K562 (cell line): ENCODE measurements at regions not wholly inside any gene's neighbourhood (a gene's known extent, or its start where the extent isn't known, plus 50 kb on each side); places are given as distances from the start of the nearest gene placed in this dataset.

Source experiments
- NR2F6 ChIP-seq: fragments of 450-650 bp; formaldehyde crosslinking; IDR thresholded peaks from 2 replicates; pipeline ENCODE4 v1.4.0; 2020; ENCODE audit warnings: mild to moderate bottlenecking
- PRMT5 ChIP-seq: sonication (generic); formaldehyde crosslinking; IDR thresholded peaks from 2 replicates; pipeline ENCODE4 v1.5.0; 2020; ENCODE audit warnings: missing genetic modification reagents
- THRAP3 ChIP-seq: fragments of 450-650 bp; IDR thresholded peaks from 2 replicates; pipeline ENCODE4 v1.6.1; 2016; ENCODE audit warnings: mild to moderate bottlenecking, inconsistent platforms, borderline replicate concordance
- TF ChIP-seq, protein P1 (sequence below): fragments of 200-600 bp; sonication (generic); IDR thresholded peaks from one replicate; pipeline ENCODE4 v1.6.1; 2012; ENCODE audit warnings: mild to moderate bottlenecking, low read depth, low read length, inconsistent platforms
- TF ChIP-seq, protein P2 (sequence below): fragments of 450-650 bp; conservative IDR thresholded peaks from 2 replicates; pipeline ENCODE4 v1.6.1; 2016; ENCODE audit warnings: missing genetic modification characterization, low read depth, mild to moderate bottlenecking, control low read depth, missing compliant biosample characterization
- TF ChIP-seq, protein P3 (sequence below): sonication (generic); formaldehyde crosslinking; IDR thresholded peaks from 2 replicates; pipeline ENCODE4 v1.8.1; 2023; ENCODE audit warnings: missing genetic modification reagents, mild to moderate bottlenecking, borderline replicate concordance

DNA sequence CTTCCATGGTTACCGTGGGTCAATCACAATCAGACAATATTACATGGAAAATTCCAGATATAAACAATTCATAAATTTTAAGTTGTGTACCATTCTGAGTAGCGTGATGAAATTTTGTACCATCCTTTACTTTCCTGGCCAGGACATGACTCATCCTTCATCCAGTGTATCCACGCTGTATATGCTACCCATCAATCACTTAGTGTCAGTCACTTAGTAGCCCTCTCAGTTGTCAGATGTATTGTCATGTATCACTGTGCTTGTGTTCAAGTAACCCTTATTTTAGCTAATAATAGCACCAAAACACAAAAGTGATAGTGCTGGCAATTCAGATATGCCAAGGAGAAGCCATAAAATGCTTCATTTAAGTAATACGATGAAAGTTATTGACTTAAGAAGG, 282.6 kb downstream of the CPS1 start (continued):
- TF ChIP-seq, protein P1, sequence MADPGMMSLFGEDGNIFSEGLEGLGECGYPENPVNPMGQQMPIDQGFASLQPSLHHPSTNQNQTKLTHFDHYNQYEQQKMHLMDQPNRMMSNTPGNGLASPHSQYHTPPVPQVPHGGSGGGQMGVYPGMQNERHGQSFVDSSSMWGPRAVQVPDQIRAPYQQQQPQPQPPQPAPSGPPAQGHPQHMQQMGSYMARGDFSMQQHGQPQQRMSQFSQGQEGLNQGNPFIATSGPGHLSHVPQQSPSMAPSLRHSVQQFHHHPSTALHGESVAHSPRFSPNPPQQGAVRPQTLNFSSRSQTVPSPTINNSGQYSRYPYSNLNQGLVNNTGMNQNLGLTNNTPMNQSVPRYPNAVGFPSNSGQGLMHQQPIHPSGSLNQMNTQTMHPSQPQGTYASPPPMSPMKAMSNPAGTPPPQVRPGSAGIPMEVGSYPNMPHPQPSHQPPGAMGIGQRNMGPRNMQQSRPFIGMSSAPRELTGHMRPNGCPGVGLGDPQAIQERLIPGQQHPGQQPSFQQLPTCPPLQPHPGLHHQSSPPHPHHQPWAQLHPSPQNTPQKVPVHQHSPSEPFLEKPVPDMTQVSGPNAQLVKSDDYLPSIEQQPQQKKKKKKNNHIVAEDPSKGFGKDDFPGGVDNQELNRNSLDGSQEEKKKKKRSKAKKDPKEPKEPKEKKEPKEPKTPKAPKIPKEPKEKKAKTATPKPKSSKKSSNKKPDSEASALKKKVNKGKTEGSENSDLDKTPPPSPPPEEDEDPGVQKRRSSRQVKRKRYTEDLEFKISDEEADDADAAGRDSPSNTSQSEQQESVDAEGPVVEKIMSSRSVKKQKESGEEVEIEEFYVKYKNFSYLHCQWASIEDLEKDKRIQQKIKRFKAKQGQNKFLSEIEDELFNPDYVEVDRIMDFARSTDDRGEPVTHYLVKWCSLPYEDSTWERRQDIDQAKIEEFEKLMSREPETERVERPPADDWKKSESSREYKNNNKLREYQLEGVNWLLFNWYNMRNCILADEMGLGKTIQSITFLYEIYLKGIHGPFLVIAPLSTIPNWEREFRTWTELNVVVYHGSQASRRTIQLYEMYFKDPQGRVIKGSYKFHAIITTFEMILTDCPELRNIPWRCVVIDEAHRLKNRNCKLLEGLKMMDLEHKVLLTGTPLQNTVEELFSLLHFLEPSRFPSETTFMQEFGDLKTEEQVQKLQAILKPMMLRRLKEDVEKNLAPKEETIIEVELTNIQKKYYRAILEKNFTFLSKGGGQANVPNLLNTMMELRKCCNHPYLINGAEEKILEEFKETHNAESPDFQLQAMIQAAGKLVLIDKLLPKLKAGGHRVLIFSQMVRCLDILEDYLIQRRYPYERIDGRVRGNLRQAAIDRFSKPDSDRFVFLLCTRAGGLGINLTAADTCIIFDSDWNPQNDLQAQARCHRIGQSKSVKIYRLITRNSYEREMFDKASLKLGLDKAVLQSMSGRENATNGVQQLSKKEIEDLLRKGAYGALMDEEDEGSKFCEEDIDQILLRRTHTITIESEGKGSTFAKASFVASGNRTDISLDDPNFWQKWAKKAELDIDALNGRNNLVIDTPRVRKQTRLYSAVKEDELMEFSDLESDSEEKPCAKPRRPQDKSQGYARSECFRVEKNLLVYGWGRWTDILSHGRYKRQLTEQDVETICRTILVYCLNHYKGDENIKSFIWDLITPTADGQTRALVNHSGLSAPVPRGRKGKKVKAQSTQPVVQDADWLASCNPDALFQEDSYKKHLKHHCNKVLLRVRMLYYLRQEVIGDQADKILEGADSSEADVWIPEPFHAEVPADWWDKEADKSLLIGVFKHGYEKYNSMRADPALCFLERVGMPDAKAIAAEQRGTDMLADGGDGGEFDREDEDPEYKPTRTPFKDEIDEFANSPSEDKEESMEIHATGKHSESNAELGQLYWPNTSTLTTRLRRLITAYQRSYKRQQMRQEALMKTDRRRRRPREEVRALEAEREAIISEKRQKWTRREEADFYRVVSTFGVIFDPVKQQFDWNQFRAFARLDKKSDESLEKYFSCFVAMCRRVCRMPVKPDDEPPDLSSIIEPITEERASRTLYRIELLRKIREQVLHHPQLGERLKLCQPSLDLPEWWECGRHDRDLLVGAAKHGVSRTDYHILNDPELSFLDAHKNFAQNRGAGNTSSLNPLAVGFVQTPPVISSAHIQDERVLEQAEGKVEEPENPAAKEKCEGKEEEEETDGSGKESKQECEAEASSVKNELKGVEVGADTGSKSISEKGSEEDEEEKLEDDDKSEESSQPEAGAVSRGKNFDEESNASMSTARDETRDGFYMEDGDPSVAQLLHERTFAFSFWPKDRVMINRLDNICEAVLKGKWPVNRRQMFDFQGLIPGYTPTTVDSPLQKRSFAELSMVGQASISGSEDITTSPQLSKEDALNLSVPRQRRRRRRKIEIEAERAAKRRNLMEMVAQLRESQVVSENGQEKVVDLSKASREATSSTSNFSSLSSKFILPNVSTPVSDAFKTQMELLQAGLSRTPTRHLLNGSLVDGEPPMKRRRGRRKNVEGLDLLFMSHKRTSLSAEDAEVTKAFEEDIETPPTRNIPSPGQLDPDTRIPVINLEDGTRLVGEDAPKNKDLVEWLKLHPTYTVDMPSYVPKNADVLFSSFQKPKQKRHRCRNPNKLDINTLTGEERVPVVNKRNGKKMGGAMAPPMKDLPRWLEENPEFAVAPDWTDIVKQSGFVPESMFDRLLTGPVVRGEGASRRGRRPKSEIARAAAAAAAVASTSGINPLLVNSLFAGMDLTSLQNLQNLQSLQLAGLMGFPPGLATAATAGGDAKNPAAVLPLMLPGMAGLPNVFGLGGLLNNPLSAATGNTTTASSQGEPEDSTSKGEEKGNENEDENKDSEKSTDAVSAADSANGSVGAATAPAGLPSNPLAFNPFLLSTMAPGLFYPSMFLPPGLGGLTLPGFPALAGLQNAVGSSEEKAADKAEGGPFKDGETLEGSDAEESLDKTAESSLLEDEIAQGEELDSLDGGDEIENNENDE = no peak
- TF ChIP-seq THRAP3 (no peak), PRMT5 (CRISPR knock-in tag) (no peak), NR2F6 (no peak)
- TF ChIP-seq, protein P2, sequence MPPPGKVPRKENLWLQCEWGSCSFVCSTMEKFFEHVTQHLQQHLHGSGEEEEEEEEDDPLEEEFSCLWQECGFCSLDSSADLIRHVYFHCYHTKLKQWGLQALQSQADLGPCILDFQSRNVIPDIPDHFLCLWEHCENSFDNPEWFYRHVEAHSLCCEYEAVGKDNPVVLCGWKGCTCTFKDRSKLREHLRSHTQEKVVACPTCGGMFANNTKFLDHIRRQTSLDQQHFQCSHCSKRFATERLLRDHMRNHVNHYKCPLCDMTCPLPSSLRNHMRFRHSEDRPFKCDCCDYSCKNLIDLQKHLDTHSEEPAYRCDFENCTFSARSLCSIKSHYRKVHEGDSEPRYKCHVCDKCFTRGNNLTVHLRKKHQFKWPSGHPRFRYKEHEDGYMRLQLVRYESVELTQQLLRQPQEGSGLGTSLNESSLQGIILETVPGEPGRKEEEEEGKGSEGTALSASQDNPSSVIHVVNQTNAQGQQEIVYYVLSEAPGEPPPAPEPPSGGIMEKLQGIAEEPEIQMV (tag) = no peak
- TF ChIP-seq, protein P3, sequence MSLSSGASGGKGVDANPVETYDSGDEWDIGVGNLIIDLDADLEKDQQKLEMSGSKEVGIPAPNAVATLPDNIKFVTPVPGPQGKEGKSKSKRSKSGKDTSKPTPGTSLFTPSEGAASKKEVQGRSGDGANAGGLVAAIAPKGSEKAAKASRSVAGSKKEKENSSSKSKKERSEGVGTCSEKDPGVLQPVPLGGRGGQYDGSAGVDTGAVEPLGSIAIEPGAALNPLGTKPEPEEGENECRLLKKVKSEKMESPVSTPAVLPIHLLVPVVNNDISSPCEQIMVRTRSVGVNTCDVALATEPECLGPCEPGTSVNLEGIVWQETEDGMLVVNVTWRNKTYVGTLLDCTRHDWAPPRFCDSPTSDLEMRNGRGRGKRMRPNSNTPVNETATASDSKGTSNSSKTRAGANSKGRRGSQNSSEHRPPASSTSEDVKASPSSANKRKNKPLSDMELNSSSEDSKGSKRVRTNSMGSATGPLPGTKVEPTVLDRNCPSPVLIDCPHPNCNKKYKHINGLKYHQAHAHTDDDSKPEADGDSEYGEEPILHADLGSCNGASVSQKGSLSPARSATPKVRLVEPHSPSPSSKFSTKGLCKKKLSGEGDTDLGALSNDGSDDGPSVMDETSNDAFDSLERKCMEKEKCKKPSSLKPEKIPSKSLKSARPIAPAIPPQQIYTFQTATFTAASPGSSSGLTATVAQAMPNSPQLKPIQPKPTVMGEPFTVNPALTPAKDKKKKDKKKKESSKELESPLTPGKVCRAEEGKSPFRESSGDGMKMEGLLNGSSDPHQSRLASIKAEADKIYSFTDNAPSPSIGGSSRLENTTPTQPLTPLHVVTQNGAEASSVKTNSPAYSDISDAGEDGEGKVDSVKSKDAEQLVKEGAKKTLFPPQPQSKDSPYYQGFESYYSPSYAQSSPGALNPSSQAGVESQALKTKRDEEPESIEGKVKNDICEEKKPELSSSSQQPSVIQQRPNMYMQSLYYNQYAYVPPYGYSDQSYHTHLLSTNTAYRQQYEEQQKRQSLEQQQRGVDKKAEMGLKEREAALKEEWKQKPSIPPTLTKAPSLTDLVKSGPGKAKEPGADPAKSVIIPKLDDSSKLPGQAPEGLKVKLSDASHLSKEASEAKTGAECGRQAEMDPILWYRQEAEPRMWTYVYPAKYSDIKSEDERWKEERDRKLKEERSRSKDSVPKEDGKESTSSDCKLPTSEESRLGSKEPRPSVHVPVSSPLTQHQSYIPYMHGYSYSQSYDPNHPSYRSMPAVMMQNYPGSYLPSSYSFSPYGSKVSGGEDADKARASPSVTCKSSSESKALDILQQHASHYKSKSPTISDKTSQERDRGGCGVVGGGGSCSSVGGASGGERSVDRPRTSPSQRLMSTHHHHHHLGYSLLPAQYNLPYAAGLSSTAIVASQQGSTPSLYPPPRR (CRISPR knock-in tag) = no peak
- TF ChIP-seq, all 486 proteins: peak for 0
